ENCODE measurements at regions not wholly inside any gene's neighbourhood (a gene's known extent, or its start where the extent isn't known, plus 50 kb on each side); places are given as distances from the start of the nearest gene placed in this dataset.

DNA sequence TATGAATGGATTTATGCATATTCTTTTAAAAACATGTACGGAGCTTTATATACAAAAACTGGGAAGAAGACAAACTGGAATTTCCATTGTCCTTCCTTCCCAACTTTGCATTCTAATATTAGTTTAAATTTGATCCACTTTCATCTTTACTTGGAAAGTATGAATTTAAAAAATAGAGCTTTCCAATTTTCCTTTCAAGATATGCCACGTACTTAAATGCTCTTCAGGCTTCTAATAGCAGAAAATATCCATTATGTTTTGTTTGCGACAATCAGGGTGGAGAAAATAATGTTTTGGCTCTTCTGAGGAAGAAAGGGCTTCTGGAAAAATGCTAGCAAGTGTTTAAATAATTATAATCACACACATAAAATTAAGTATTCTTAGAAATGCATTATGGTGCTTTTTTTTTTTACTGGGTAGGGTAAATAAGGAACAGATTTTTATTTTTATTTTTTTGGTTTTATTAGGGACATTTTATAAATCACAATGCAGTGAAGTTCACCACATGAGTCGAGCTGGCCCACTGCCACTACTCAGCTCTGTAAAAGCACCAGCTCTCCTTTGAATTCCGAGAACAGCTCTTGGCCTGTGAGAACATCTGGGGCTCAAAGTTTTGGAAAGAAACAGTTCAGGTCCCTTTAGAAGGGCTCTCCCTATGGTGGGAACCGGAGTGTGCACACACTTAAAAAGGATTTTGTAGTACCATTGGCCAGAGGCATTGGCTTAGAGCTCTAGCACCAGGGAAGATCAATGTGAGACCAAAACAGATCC, 287.4 kb upstream of the LYPLAL1 start:
- POLR2A ChIA-PET = no interaction called here
- BruUV-seq (replicated peaks) = no TSS peak
- ATAC-seq = no peak
- TF ChIP-seq, protein P1, sequence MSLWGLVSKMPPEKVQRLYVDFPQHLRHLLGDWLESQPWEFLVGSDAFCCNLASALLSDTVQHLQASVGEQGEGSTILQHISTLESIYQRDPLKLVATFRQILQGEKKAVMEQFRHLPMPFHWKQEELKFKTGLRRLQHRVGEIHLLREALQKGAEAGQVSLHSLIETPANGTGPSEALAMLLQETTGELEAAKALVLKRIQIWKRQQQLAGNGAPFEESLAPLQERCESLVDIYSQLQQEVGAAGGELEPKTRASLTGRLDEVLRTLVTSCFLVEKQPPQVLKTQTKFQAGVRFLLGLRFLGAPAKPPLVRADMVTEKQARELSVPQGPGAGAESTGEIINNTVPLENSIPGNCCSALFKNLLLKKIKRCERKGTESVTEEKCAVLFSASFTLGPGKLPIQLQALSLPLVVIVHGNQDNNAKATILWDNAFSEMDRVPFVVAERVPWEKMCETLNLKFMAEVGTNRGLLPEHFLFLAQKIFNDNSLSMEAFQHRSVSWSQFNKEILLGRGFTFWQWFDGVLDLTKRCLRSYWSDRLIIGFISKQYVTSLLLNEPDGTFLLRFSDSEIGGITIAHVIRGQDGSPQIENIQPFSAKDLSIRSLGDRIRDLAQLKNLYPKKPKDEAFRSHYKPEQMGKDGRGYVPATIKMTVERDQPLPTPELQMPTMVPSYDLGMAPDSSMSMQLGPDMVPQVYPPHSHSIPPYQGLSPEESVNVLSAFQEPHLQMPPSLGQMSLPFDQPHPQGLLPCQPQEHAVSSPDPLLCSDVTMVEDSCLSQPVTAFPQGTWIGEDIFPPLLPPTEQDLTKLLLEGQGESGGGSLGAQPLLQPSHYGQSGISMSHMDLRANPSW (CRISPR knock-in tag; IDR thresholded peaks at IDR 0.05; ENCODE audit: borderline replicate concordance) = no peak
- TF ChIP-seq AKAP8 (CRISPR knock-in tag; IDR thresholded peaks at IDR 0.05) = no peak
- TF ChIP-seq ZBTB1 (CRISPR knock-in tag; IDR thresholded peaks at IDR 0.05; ENCODE audit: borderline replicate concordance) = no peak
- TF ChIP-seq, protein P2, sequence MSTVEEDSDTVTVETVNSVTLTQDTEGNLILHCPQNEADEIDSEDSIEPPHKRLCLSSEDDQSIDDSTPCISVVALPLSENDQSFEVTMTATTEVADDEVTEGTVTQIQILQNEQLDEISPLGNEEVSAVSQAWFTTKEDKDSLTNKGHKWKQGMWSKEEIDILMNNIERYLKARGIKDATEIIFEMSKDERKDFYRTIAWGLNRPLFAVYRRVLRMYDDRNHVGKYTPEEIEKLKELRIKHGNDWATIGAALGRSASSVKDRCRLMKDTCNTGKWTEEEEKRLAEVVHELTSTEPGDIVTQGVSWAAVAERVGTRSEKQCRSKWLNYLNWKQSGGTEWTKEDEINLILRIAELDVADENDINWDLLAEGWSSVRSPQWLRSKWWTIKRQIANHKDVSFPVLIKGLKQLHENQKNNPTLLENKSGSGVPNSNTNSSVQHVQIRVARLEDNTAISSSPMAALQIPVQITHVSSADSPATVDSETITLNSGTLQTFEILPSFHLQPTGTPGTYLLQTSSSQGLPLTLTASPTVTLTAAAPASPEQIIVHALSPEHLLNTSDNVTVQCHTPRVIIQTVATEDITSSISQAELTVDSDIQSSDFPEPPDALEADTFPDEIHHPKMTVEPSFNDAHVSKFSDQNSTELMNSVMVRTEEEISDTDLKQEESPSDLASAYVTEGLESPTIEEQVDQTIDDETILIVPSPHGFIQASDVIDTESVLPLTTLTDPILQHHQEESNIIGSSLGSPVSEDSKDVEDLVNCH (CRISPR knock-in tag; IDR thresholded peaks at IDR 0.05) = no peak
- TF ChIP-seq, protein P3, sequence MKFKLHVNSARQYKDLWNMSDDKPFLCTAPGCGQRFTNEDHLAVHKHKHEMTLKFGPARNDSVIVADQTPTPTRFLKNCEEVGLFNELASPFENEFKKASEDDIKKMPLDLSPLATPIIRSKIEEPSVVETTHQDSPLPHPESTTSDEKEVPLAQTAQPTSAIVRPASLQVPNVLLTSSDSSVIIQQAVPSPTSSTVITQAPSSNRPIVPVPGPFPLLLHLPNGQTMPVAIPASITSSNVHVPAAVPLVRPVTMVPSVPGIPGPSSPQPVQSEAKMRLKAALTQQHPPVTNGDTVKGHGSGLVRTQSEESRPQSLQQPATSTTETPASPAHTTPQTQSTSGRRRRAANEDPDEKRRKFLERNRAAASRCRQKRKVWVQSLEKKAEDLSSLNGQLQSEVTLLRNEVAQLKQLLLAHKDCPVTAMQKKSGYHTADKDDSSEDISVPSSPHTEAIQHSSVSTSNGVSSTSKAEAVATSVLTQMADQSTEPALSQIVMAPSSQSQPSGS (CRISPR knock-in tag; IDR thresholded peaks at IDR 0.05) = no peak
- no peak for TF ChIP-seq ELF1 (CRISPR knock-in tag; IDR thresholded peaks at IDR 0.05)
- no peak for TF ChIP-seq FOXJ3 (CRISPR knock-in tag; IDR thresholded peaks at IDR 0.05; ENCODE audit: borderline replicate concordance)
- TF ChIP-seq ELF3 (CRISPR knock-in tag; IDR thresholded peaks at IDR 0.05) = no peak
- TF ChIP-seq, protein P4, sequence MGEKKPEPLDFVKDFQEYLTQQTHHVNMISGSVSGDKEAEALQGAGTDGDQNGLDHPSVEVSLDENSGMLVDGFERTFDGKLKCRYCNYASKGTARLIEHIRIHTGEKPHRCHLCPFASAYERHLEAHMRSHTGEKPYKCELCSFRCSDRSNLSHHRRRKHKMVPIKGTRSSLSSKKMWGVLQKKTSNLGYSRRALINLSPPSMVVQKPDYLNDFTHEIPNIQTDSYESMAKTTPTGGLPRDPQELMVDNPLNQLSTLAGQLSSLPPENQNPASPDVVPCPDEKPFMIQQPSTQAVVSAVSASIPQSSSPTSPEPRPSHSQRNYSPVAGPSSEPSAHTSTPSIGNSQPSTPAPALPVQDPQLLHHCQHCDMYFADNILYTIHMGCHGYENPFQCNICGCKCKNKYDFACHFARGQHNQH (CRISPR knock-in tag; IDR thresholded peaks at IDR 0.05) = no peak
- TF ChIP-seq ZNF431 (CRISPR knock-in tag; IDR thresholded peaks at IDR 0.05; ENCODE audit: borderline replicate concordance, low read depth) = no peak
- TF ChIP-seq, protein P5, sequence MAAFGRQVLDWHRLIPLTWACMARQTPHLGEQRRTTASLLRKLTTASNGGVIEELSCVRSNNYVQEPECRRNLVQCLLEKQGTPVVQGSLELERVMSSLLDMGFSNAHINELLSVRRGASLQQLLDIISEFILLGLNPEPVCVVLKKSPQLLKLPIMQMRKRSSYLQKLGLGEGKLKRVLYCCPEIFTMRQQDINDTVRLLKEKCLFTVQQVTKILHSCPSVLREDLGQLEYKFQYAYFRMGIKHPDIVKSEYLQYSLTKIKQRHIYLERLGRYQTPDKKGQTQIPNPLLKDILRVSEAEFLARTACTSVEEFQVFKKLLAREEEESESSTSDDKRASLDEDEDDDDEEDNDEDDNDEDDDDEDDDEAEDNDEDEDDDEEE (CRISPR knock-in tag; IDR thresholded peaks at IDR 0.05) = no peak
- TF ChIP-seq, protein P6, sequence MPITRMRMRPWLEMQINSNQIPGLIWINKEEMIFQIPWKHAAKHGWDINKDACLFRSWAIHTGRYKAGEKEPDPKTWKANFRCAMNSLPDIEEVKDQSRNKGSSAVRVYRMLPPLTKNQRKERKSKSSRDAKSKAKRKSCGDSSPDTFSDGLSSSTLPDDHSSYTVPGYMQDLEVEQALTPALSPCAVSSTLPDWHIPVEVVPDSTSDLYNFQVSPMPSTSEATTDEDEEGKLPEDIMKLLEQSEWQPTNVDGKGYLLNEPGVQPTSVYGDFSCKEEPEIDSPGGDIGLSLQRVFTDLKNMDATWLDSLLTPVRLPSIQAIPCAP (CRISPR knock-in tag; IDR thresholded peaks at IDR 0.05; ENCODE audit: low read depth) = no peak
- no peak for TF ChIP-seq SP5 (CRISPR knock-in tag; IDR thresholded peaks at IDR 0.05; ENCODE audit: borderline replicate concordance, low read depth)
- no peak for TF ChIP-seq BRD4 (CRISPR knock-in tag; IDR thresholded peaks at IDR 0.05)
- TF ChIP-seq ZNF274 (CRISPR knock-in tag; IDR thresholded peaks at IDR 0.05) = no peak

More for the DNA sequence above, 287.4 kb upstream of the LYPLAL1 start:
- no peak overlapping the region for H3K27ac ChIP-seq (ENCODE audit: extremely low read length, insufficient read depth, low read length)
- 2% methylated on average over 6 of the region's 6 CpGs for WGBS (ENCODE audit: low lambda C conversion rate)
- H3K27me3 ChIP-seq (ENCODE audit: control insufficient read depth in 1 of 2, insufficient read depth in 2 of 2, low read length in 2 of 2) = no peaks in the 10 kb centered on the region
- no peaks in the 10 kb centered on the region for H3K36me3 ChIP-seq (replicated peaks in 1 of 2; ENCODE audit: control insufficient read depth in 1 of 2, insufficient read depth in 2 of 2, low read length in 2 of 2)
- H2AFZ ChIP-seq (ENCODE audit: low read length) = no peak overlapping the region
- CTCF ChIA-PET (ENCODE audit: low intra/inter-chr PET ratio, low total read pairs) = no interaction called here
- H3K4me2 ChIP-seq (ENCODE audit: low read depth, low read length) = no peak overlapping the region
- intact Hi-C loops (cut with micrococcal nuclease; ENCODE audit: unreplicated experiment) (no loop called here), in situ Hi-C loops (cut with HindIII; ENCODE audit: extremely low pct_ligation_motif_present, low pct_unique_long_range_greater_than_20kb) (no loop called here)
- no peaks in the 10 kb centered on the region for H3K9me3 ChIP-seq (ENCODE audit: low read length)
- DNase-seq (ENCODE audit: low spot score) (no peak), FAIRE-seq (no peak)
- H3K79me2 ChIP-seq (ENCODE audit: insufficient read depth, low read length) = no peaks in the 10 kb centered on the region
- H4K20me1 ChIP-seq (ENCODE audit: insufficient read depth, low read length) = no peaks in the 10 kb centered on the region
- no peak overlapping the region for H3K4me3 ChIP-seq (replicated peaks in 1 of 3; ENCODE audit: insufficient read depth in 1 of 3, low read depth in 2 of 3, low read length in 3 of 3)
- no peaks in the 10 kb centered on the region for H3K4me1 ChIP-seq (ENCODE audit: insufficient read depth, low read length)
- no peak overlapping the region for H3K9ac ChIP-seq (ENCODE audit: insufficient read depth, low read depth, low read length)

All from HepG2 (cell line).